A673 (cell line): ENCODE measurements at regions not wholly inside any gene's neighbourhood (a gene's known extent, or its start where the extent isn't known, plus 50 kb on each side); places are given as distances from the start of the nearest gene placed in this dataset.

Experiments
- BruUV-seq: library from RNA; stranded (reverse); fragments of 400-500 nt; replicated peaks from 2 replicates; lab custom pipeline; 2021; lab: Mats Ljungman, UMichigan
- CTCF ChIA-PET: fragments of 300-600 bp; sonication (Branson Sonifier 250); formaldehyde crosslinking; loops from one replicate; lab custom pipeline; 2022; ENCODE audit warnings: antibody characterized with exemption; lab: Charles Lee
- POLR2A ChIA-PET: fragments of 300-600 bp; sonication (Branson Sonifier 250); formaldehyde crosslinking; loops from one replicate; lab custom pipeline; 2022; ENCODE audit warnings: antibody characterized with exemption; ENCODE audit not compliant: low non-redundant PET; lab: Charles Lee
- DNase-seq: peaks from one replicate; pipeline ENCODE4 v3.0.0-alpha.2; 2015; ENCODE audit warnings: low spot score
- H3K27ac ChIP-seq: fragments of 200-600 bp; sonication (generic); 2 replicates; pipeline ENCODE4 v1.5.1; 2016; ENCODE audit warnings: mixed run types, low read depth, mild to moderate bottlenecking, mixed read lengths, antibody characterized with exemption, low read length; ENCODE audit not compliant: poor library complexity, severe bottlenecking
- H3K27me3 ChIP-seq: fragments of 200-600 bp; sonication (generic); replicated peaks from 2 replicates; pipeline ENCODE4 v1.6.1; 2017; ENCODE audit warnings: mixed run types, low read depth, mild to moderate bottlenecking, mixed read lengths, antibody characterized with exemption, low read length; ENCODE audit not compliant: insufficient read depth, poor library complexity
- H3K36me3 ChIP-seq: fragments of 200-600 bp; sonication (generic); 2 replicates; pipeline ENCODE4 v1.6.1; 2016; ENCODE audit warnings: mixed run types, mild to moderate bottlenecking, mixed read lengths, antibody characterized with exemption, low read length; ENCODE audit not compliant: insufficient read depth, poor library complexity, severe bottlenecking
- H3K4me1 ChIP-seq: fragments of 200-600 bp; sonication (generic); 2 replicates; pipeline ENCODE4 v1.6.1; 2017; ENCODE audit warnings: mixed run types, mild to moderate bottlenecking, mixed read lengths, antibody characterized with exemption, low read length; ENCODE audit not compliant: insufficient read depth, poor library complexity, severe bottlenecking
- H3K4me3 ChIP-seq: fragments of 200-600 bp; sonication (generic); 2 replicates; pipeline ENCODE4 v1.5.1; 2016; ENCODE audit warnings: low read depth, mixed run types, mild to moderate bottlenecking, mixed read lengths, low read length; ENCODE audit not compliant: poor library complexity, severe bottlenecking
- H3K9me3 ChIP-seq: fragments of 200-600 bp; sonication (generic); 2 replicates; pipeline ENCODE4 v1.6.1; 2016; ENCODE audit warnings: mixed run types, low read depth, mild to moderate bottlenecking, mixed read lengths, antibody characterized with exemption, low read length; ENCODE audit not compliant: poor library complexity, severe bottlenecking
- EZH2 ChIP-seq: fragments of 200-600 bp; sonication (generic); IDR thresholded peaks from 2 replicates; pipeline ENCODE4 v1.6.1; 2017; ENCODE audit warnings: borderline replicate concordance, low read depth, mild to moderate bottlenecking, mixed read lengths, antibody characterized with exemption, low read length; ENCODE audit not compliant: poor library complexity, severe bottlenecking
- intact Hi-C: fragments of 100-400 bp; cut with micrococcal nuclease; formaldehyde crosslinking; loops from one replicate; pipeline ENCODE4 v1.10.0; 2022; ENCODE audit not compliant: unreplicated experiment
- TF ChIP-seq, protein P1 (sequence below): fragments of 300-800, 200-600 bp; sonication (generic); conservative IDR thresholded peaks from 2 replicates; pipeline ENCODE4 v1.5.1; 2017; ENCODE audit warnings: low read depth, mild to moderate bottlenecking, antibody characterized with exemption, low read length, moderate library complexity, mixed read lengths

DNA sequence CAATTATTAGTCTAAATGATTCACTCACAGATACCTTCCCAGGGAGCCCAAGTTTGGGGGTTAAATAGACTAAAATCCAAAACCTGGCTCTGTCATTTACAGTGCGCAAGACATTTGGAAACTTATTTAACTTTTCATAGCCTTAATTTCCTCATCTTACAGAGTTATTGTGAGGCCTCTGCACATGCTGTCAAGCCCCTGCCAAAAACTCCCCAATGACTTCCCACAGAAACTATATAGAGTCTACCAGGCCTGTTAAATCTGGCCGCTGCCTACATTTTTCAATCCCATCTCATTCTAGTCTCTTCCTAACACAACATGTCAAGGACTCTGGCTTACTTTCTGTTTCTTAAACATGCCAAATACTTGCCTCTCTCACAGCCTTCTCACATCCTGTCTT, 412.5 kb downstream of the ELAVL2 start:
- Histone ChIP-seq H3K27me3 (no peaks in the 10 kb centered on the region), H3K4me3 (no peak overlapping the region), H3K9me3 (no peaks in the 10 kb centered on the region), H3K4me1 (no peaks in the 10 kb centered on the region), H3K27ac (no peak overlapping the region), H3K36me3 (no peaks in the 10 kb centered on the region)
- no peak for DNase-seq
- TF ChIP-seq EZH2: no peak
- TF ChIP-seq, protein P1, sequence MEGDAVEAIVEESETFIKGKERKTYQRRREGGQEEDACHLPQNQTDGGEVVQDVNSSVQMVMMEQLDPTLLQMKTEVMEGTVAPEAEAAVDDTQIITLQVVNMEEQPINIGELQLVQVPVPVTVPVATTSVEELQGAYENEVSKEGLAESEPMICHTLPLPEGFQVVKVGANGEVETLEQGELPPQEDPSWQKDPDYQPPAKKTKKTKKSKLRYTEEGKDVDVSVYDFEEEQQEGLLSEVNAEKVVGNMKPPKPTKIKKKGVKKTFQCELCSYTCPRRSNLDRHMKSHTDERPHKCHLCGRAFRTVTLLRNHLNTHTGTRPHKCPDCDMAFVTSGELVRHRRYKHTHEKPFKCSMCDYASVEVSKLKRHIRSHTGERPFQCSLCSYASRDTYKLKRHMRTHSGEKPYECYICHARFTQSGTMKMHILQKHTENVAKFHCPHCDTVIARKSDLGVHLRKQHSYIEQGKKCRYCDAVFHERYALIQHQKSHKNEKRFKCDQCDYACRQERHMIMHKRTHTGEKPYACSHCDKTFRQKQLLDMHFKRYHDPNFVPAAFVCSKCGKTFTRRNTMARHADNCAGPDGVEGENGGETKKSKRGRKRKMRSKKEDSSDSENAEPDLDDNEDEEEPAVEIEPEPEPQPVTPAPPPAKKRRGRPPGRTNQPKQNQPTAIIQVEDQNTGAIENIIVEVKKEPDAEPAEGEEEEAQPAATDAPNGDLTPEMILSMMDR: no peak
- CTCF ChIA-PET: no interaction called here
- intact Hi-C loops: no loop called here
- BruUV-seq: no TSS peak
- POLR2A ChIA-PET: no interaction called here

DNA sequence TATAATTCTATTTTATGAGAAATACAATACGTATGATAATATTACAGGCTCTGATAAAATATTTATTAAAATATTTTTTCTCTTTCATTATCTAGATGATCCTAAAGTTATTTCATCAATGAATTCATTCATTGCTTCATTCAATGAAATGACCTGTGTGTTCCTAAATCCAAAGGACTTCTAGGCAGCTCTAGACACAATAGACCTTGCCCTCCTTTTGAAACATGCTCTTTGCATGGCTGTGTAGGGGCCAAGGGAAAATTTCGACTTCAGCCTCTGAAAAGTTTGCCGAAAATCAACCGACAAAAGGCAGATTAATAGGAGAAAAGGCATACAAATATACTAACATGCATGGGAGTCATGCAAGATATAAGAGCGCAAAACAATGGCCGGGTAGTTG, 402.0 kb downstream of the ELAVL2 start:
- DNase-seq: no peak
- no peaks in the 10 kb centered on the region for H3K36me3 ChIP-seq
- intact Hi-C loops: no loop called here
- ChIA-PET POLR2A (no interaction called here), CTCF (no interaction called here)
- H3K4me1 ChIP-seq: no peaks in the 10 kb centered on the region
- H3K9me3 ChIP-seq: no peaks in the 10 kb centered on the region
- TF ChIP-seq, protein P1: no peak
- TF ChIP-seq EZH2: no peak
- no peak overlapping the region for H3K27ac ChIP-seq
- no peak overlapping the region for H3K4me3 ChIP-seq
- BruUV-seq: no TSS peak
- H3K27me3 ChIP-seq: no peaks in the 10 kb centered on the region

DNA sequence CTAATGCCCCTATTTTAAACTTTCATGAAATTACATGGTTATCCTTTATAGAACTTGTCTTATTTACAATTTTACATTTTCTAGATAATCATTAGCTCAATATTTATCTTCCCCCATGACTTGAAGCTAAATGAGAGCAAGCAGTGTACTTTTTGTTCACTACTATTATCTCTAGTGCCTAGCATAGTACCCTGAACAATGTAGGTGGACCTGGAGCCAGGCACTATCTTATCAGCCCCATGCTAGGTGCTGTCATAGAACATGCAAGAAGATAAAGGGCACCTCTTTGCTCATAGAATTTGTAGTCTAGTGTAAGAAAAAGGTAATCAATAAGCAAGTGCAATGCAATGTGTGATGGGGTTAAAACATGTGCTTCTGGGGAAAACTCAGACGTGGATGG, 399.9 kb downstream of the ELAVL2 start:
- ChIA-PET CTCF (no interaction called here), POLR2A (no interaction called here)
- no peak for DNase-seq

More for the DNA sequence above, 399.9 kb downstream of the ELAVL2 start:
- TF ChIP-seq, protein P1: no peak
- TF ChIP-seq EZH2: no peak
- Histone ChIP-seq H3K36me3 (no peaks in the 10 kb centered on the region), H3K27ac (no peak overlapping the region), H3K9me3 (no peaks in the 10 kb centered on the region), H3K4me1 (no peaks in the 10 kb centered on the region), H3K4me3 (no peak overlapping the region), H3K27me3 (no peaks in the 10 kb centered on the region)
- BruUV-seq: no TSS peak
- intact Hi-C loops: no loop called here
